GM12891 (cell line): ENCODE measurements at regions not wholly inside any gene's neighbourhood (a gene's known extent, or its start where the extent isn't known, plus 50 kb on each side); places are given as distances from the start of the nearest gene placed in this dataset.

Source experiments
- POLR2A ChIP-seq: IDR thresholded peaks from 2 replicates; pipeline ENCODE4 v1.6.1; 2011; ENCODE audit warnings: low read depth, low read length, control low read depth
- POLR2AphosphoS5 ChIP-seq: IDR thresholded peaks from 2 replicates; pipeline ENCODE4 v1.6.1; 2011; ENCODE audit warnings: low read depth, low read length, control low read depth
- POU2F2 ChIP-seq: IDR thresholded peaks from 2 replicates; pipeline ENCODE4 v1.6.1; 2011; ENCODE audit warnings: low read depth, mild to moderate bottlenecking, control low read depth, low read length, moderate library complexity
- TAF1 ChIP-seq: IDR thresholded peaks from 2 replicates; pipeline ENCODE4 v1.6.1; 2011; ENCODE audit warnings: low read depth, low read length, control low read depth

- no peak for TF ChIP-seq POU2F2
- TF ChIP-seq POLR2AphosphoS5 = no peak
- no peak for TF ChIP-seq POLR2A
- no peak for TF ChIP-seq TAF1
Measured at GRCh38 chr1:242579528-242580235, 55.2 kb upstream of the PLD5 start.
